NCI-H510A treated with DMSO at 0.1 percent for 48 hours (cell line): ENCODE measurements at regions not wholly inside any gene's neighbourhood (a gene's known extent, or its start where the extent isn't known, plus 50 kb on each side); places are given as distances from the start of the nearest gene placed in this dataset.
A peak's percentile ranks its signal among the peaks of the same experiment; 100 is the strongest.

Experiments
- DNase-seq: peaks from one replicate; lab custom pipeline; 2025; lab: John Stamatoyannopoulos, UW

DNA sequence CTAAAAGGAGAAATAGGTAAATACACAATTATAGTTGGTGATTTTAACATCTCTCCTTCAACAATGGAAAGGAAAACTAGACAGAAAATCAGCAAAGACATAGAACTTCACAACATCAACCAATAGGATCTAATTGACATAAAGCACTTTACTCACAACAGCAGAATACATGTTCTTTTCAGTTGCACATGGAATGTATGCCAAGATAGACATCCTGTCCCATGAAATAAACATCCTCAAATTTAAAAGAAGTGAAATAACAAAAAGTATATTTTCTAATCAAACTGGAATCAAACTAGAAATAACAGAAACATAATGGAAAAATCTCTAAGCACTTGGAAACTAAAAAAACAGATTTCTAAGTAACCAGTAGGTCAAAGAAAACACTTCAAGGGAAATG, 296.2 kb upstream of the RGS6 start:
- no peak for DNase-seq

- no peak for DNase-seq
Measured at GRCh38 chr14:71636820-71637471, 295.3 kb upstream of the RGS6 start.

DNA sequence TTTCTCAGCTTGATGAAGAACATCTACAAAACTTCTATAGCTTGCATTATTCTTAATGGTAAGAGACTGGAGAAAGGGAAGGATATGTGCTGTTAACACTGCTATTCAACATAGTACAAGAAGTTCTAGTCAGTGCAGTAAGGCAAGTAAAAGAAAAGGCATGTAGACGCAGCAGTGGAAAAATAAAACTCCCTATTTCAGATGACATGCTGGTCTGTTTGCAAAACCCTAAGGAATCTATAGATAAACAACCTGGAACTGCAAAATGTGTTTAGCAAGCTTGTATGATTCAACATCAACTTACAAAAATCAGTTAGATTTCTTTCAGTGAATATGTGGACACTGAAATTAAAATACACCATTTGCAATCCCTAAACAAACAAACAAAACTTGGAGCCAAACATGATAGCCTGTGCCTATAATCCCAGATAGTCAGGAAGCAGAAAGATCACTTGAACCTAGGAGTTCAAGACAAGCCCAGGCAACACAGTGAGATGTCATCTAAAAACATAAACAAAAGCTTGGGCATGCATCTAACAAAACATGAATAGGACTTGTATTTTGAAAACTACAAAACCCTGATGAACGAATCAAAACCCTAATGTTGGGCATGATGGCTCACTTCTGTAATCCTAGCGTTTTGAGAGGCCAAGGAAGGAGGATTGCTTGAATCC, 293.6 kb upstream of the RGS6 start:
- no peak for DNase-seq

DNA sequence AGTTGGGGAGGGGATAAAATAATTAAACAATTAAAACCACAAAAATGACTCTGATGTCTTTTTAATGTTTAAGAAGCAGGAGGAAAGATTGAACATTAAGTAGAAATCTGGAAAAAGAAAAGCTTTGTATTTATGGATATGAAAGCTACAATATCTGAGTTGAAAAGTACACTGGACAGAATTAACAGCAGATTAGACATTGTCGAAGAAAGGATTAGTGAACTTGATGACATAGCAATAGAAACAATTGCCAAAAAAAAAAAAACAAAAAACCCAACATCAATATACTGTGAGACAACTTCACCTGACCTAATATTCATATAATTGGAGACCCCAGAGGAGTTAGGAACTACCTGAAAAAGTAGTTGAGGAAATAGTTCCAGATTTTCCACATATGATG, 289.5 kb upstream of the RGS6 start:
- DNase-seq = no peak

GRCh38 chr14:71645656-71646055, 286.6 kb upstream of the RGS6 start:
- DNase-seq = no peak

GRCh38 chr14:71646518-71646917, 285.7 kb upstream of the RGS6 start:
- no peak for DNase-seq

- peak; percentile 79 for DNase-seq
Measured at GRCh38 chr14:71647086-71647784, 285.0 kb upstream of the RGS6 start.

DNA sequence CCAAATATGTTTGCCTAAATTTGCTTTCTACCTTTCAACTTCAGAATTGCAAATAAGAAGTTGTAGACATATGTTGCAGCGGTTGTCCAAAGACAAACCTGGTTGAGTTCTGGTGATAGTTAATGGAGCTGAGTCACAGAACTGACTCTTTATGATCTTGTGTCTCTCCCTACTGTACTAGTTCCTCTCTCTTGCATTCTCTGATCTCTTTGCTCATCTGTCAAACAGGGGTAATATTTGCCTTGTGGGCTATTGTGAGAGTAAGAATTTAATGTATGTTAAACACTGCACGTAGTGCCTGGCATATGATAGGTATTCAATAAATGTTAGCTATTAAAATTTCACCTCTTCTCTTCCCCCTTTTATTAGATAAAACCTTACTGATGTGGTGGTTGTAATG, 283.5 kb upstream of the RGS6 start:
- no peak for DNase-seq

DNA sequence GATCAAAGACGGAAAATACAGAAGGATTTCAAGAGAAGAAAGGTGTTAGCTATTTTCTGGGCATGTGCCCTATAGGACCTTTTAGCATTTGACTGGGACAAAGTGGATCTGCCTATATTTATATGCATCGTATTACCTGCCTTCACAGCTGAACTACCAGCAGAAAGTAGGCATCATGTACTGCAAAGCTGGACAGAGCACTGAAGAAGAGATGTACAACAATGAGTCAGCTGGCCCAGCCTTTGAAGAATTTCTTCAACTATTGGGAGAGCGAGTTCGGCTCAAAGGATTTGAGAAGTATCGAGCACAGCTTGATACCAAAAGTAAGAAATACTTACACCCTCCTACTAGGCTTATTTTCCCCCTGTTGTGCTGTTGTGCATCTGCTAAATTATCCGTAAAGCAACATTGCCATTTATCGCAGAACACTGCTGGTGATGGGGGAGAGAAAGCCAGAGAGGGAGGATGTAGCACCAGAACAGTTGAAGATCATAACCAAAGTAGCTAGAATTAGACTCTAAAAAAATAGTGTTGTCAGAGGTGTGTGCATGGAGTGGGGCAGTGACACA, 282.0 kb upstream of the RGS6 start:
- no peak for DNase-seq

- no peak for DNase-seq
Measured at GRCh38 chr14:71651228-71651627, 281.0 kb upstream of the RGS6 start.

GRCh38 chr14:71652368-71652767, 279.9 kb upstream of the RGS6 start:
- no peak for DNase-seq

- no peak for DNase-seq
Measured at GRCh38 chr14:71654810-71655209, 277.4 kb upstream of the RGS6 start.

GRCh38 chr14:71658261-71658860, 273.9 kb upstream of the RGS6 start:
- DNase-seq = no peak

- DNase-seq = no peak
Measured at GRCh38 chr14:71659159-71659558, 273.1 kb upstream of the RGS6 start.

DNA sequence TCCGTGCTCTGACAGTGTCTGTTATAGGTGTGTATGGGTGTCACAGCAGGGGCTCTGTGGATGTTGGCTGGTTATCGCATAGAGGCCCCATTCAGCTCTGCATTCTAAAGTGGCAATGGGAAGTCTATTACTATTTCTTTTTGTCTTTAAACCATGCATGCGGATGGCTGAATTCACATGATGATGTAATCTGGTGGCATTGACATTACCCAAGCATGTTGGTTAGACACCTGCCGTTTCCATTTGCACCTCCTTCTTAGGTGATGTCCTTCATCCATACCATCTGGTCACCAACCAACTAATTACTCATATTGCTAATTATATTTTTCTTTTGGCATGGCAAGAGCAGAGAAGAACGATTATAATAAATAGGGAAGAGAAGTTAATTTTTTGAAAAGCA, 270.8 kb upstream of the RGS6 start:
- DNase-seq = no peak

- DNase-seq = no peak
Measured at GRCh38 chr14:71662291-71662790, 269.9 kb upstream of the RGS6 start.

- no peak for DNase-seq
Measured at GRCh38 chr14:71665157-71665556, 267.1 kb upstream of the RGS6 start.

GRCh38 chr14:71665781-71666180, 266.4 kb upstream of the RGS6 start:
- no peak for DNase-seq

GRCh38 chr14:71666571-71667145, 265.6 kb upstream of the RGS6 start:
- DNase-seq = no peak

GRCh38 chr14:71668186-71668912, 263.9 kb upstream of the RGS6 start:
- DNase-seq = no peak

DNA sequence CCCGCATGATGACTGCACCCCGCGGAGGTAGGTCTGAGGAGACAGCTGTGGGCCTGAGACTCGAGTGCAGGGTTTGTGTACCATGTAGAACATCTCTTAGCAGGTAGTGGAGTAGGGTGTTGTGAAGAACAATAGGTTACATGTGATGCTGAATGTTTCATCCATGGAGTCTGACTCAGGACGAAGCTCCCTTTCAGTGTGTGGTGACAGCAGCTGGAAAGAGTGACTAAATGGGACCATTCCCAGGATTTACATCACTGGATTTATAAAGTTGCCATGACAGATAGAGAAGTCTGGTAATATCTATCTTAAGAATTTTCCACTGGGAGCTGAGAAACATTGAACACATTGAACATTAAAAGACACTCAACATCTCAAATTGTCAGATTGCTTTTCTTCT, 259.6 kb upstream of the RGS6 start:
- DNase-seq = no peak
